SK-N-SH (cell line): ENCODE measurements at regions not wholly inside any gene's neighbourhood (a gene's known extent, or its start where the extent isn't known, plus 50 kb on each side); places are given as distances from the start of the nearest gene placed in this dataset.

Experiments used
- CTCF ChIA-PET: fragments of 300-600, 350-600 bp; formaldehyde crosslinking; extraction: SDS; loops from one replicate; lab custom pipeline; 2021; lab: Yijun Ruan, JAX
- POLR2A ChIA-PET: fragments of 350-600 bp; sonication (Branson Sonifier 250); formaldehyde crosslinking; extraction: SDS; loops from one replicate; lab custom pipeline; 2020; ENCODE audit warnings: antibody characterized with exemption, inconsistent platforms; lab: Yijun Ruan, JAX
- DNase-seq: peaks from one replicate; pipeline ENCODE4 v3.0.0; 2012
- H2AFZ ChIP-seq: fragments of 200-600 bp; sonication (generic); 2 replicates; pipeline ENCODE4 v1.8.1; 2016; ENCODE audit warnings: antibody characterized with exemption, mild to moderate bottlenecking, low read depth
- H3F3A ChIP-seq: fragments of 200-600 bp; sonication (generic); replicated peaks from 2 replicates; pipeline ENCODE3; 2016; ENCODE audit warnings: antibody characterized with exemption, mild to moderate bottlenecking; ENCODE audit not compliant: insufficient read depth
- H3K27ac ChIP-seq, 2 experiments: fragments of 200-500 bp in 1 of 2; fragments of 200-600 bp in 1 of 2; sonication (Bioruptor generic) in 1 of 2; sonication (generic), shearing (Covaris generic) in 1 of 2; 2 replicates each; pipeline versions ENCODE4 v1.5.1 to v1.6.1; 2014 to 2016; ENCODE audit warnings: low read depth in 2 of 2, inconsistent platforms in 1 of 2, low read length in 1 of 2, mild to moderate bottlenecking in 1 of 2, mixed read lengths in 1 of 2
- H3K27me3 ChIP-seq: fragments of 200-600 bp; sonication (generic), shearing (Covaris generic); 2 replicates; pipeline ENCODE4 v1.6.1; 2016; ENCODE audit warnings: mixed run types; ENCODE audit not compliant: insufficient read depth
- H3K36me3 ChIP-seq, 2 experiments: fragments of 200-500 bp in 1 of 2; fragments of 200-600 bp in 1 of 2; sonication (Bioruptor generic) in 1 of 2; sonication (generic) in 1 of 2; replicated peaks in 1 of 2; 2 replicates each; pipeline versions ENCODE3 to v1.5.1; 2014 to 2016; ENCODE audit warnings: low read length in 1 of 2, mild to moderate bottlenecking in 1 of 2; ENCODE audit not compliant: insufficient read depth in 2 of 2, control insufficient read depth in 1 of 2
- H3K4me1 ChIP-seq, 2 experiments: fragments of 200-500 bp in 1 of 2; fragments of 200-600 bp in 1 of 2; sonication (Bioruptor generic) in 1 of 2; sonication (generic), shearing (Covaris generic) in 1 of 2; 2 replicates each; pipeline versions ENCODE4 v1.5.1 to v1.6.1; 2014 to 2016; ENCODE audit warnings: low read depth in 1 of 2, low read length in 1 of 2, mixed run types in 1 of 2; ENCODE audit not compliant: insufficient read depth in 2 of 2, control insufficient read depth in 1 of 2
- H3K4me2 ChIP-seq: fragments of 200-600 bp; sonication (generic), shearing (Covaris generic); 2 replicates; pipeline ENCODE4 v1.6.1; 2017; ENCODE audit warnings: mixed run types
- H3K4me3 ChIP-seq, 2 experiments: fragments of 200-500 bp in 1 of 2; fragments of 200-600 bp in 1 of 2; sonication (Bioruptor generic) in 1 of 2; sonication (generic), shearing (Covaris generic) in 1 of 2; 2 replicates each; pipeline versions ENCODE4 v1.5.1 to v1.8.1; 2014 to 2016; ENCODE audit warnings: low read depth in 2 of 2, inconsistent platforms in 1 of 2, low read length in 1 of 2, mild to moderate bottlenecking in 1 of 2, mixed read lengths in 1 of 2, moderate library complexity in 1 of 2
- H3K79me2 ChIP-seq: fragments of 200-600 bp; sonication (generic); 2 replicates; pipeline ENCODE4 v1.8.1; 2017; ENCODE audit warnings: mild to moderate bottlenecking; ENCODE audit not compliant: insufficient read depth
- H3K9ac ChIP-seq: fragments of 200-600 bp; sonication (generic); 2 replicates; pipeline ENCODE4 v1.6.1; 2017; ENCODE audit warnings: mixed run types
- H3K9me2 ChIP-seq: fragments of 200-600 bp; sonication (generic); 2 replicates; pipeline ENCODE4 v1.6.1; 2017; ENCODE audit warnings: mixed run types
- H3K9me3 ChIP-seq: fragments of 200-600 bp; sonication (generic); 2 replicates; pipeline ENCODE4 v1.6.1; 2017; ENCODE audit warnings: mixed run types, mild to moderate bottlenecking, moderate library complexity
- H4K20me1 ChIP-seq: fragments of 200-600 bp; sonication (generic); 2 replicates; pipeline ENCODE4 v1.6.1; 2017; ENCODE audit warnings: mild to moderate bottlenecking, mixed run types; ENCODE audit not compliant: insufficient read depth
- CTCF ChIP-seq: fragments of 200-600 bp; sonication (generic); IDR thresholded peaks from 2 replicates; pipeline ENCODE4 v1.6.1; 2017; ENCODE audit warnings: antibody characterized with exemption, mild to moderate bottlenecking, moderate library complexity
- ELF1 ChIP-seq: IDR thresholded peaks from 2 replicates; pipeline ENCODE4 v1.4.0; 2012
- EP300 ChIP-seq, 2 experiments: IDR thresholded peaks; 2 replicates each; pipeline versions ENCODE4 v1.4.0 to v1.6.1; 2012; ENCODE audit warnings: borderline replicate concordance in 1 of 2, low read depth in 1 of 2, low read length in 1 of 2
- EZH2phosphoT487 ChIP-seq: fragments of 200-600 bp; sonication (generic); IDR thresholded peaks from 2 replicates; pipeline ENCODE4 v1.6.1; 2017; ENCODE audit warnings: low read depth, mixed run types, mild to moderate bottlenecking, antibody characterized with exemption, moderate library complexity, borderline replicate concordance
- GABPA ChIP-seq: IDR thresholded peaks from 2 replicates; pipeline ENCODE4 v1.4.0; 2012; ENCODE audit warnings: low read depth, mild to moderate bottlenecking
- JUND ChIP-seq: IDR thresholded peaks from 2 replicates; pipeline ENCODE4 v1.4.0; 2012
- MEF2A ChIP-seq: IDR thresholded peaks from 2 replicates; pipeline ENCODE4 v1.4.0; 2012; ENCODE audit warnings: low read depth, borderline replicate concordance
- NFIC ChIP-seq: IDR thresholded peaks from 2 replicates; pipeline ENCODE4 v1.4.0; 2012; ENCODE audit warnings: borderline replicate concordance
- NRF1 ChIP-seq: IDR thresholded peaks from 2 replicates; pipeline ENCODE4 v1.6.1; 2012; ENCODE audit warnings: low read depth, mild to moderate bottlenecking, low read length
- PBX3 ChIP-seq: IDR thresholded peaks from 2 replicates; pipeline ENCODE4; 2012
- RAD21 ChIP-seq: IDR thresholded peaks from 2 replicates; pipeline ENCODE4 v1.6.1; 2012; ENCODE audit warnings: mild to moderate bottlenecking, low read length
- RCOR1 ChIP-seq: fragments of 150-350 bp; IDR thresholded peaks from 2 replicates; pipeline ENCODE4 v1.6.1; 2017; ENCODE audit warnings: antibody characterized with exemption, low read length
- RFX5 ChIP-seq: IDR thresholded peaks from 2 replicates; pipeline ENCODE4 v1.6.1; 2012; ENCODE audit warnings: mild to moderate bottlenecking, improper control_type of control experiment, low read length
- RXRA ChIP-seq: IDR thresholded peaks from 2 replicates; pipeline ENCODE4 v1.4.0; 2012; ENCODE audit warnings: low read depth, mild to moderate bottlenecking, borderline replicate concordance
- SMC3 ChIP-seq: IDR thresholded peaks from 2 replicates; pipeline ENCODE4 v1.6.1; 2012; ENCODE audit warnings: low read depth, low read length, improper control_type of control experiment
- TAF1 ChIP-seq: IDR thresholded peaks from 2 replicates; pipeline ENCODE4 v1.6.1; 2012; ENCODE audit warnings: low read depth, mild to moderate bottlenecking, low read length, moderate library complexity, borderline replicate concordance
- TCF12 ChIP-seq: IDR thresholded peaks from 2 replicates; pipeline ENCODE4 v1.4.0; 2012
- TEAD4 ChIP-seq: IDR thresholded peaks from 2 replicates; pipeline ENCODE4 v1.4.0; 2012; ENCODE audit warnings: mild to moderate bottlenecking, borderline replicate concordance; ENCODE audit not compliant: insufficient read depth
- YY1 ChIP-seq: IDR thresholded peaks from 2 replicates; pipeline ENCODE4 v1.4.0; 2012; ENCODE audit warnings: low read depth, mild to moderate bottlenecking
- WGBS: methylation state at CpG from one replicate; pipeline ENCODE4 v1.1.6; 2017; ENCODE audit warnings: low lambda C conversion rate; 5-methylcytosine and 5-hydroxymethylcytosine counted together
- TF ChIP-seq, protein P1 (sequence below): IDR thresholded peaks from 2 replicates; pipeline ENCODE4 v1.4.0; 2012; ENCODE audit warnings: low read depth, borderline replicate concordance

DNA sequence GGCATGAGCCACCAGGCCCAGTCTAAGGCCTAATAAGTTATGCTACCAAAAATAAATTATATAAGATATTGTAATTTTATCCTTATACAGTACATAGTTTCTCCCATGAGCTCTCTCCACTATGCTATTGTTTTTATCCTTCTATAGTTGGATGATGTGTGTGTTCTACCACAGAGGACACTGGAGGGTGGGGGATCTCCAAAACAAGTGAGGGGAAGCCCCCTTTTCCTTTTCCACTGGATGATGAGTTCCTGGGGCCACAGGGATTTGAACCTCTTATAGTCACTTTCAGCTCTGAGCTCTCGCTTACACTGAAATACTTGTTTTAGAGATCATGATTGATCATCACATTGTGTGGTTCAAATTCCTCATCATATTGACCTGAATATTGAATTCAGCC, 77.6 kb upstream of the VAV3 start:
- H4K20me1 ChIP-seq = no peaks in the 10 kb centered on the region
- H3K79me2 ChIP-seq = no peaks in the 10 kb centered on the region
- CTCF ChIA-PET = interaction anchor here (1.0 kb wide), 1 partner anchor 260 kb away, joined by 3 read pairs; no protein-coding TSS in a partner anchor
- no peak overlapping the region for H3K4me2 ChIP-seq
- H3K36me3 ChIP-seq = no peaks in the 10 kb centered on the region
- H2AFZ ChIP-seq = no peak overlapping the region
- no peaks in the 10 kb centered on the region for H3K27me3 ChIP-seq
- no peak overlapping the region for H3K4me3 ChIP-seq
- no peak overlapping the region for H3K27ac ChIP-seq
- WGBS = 77% methylated on average over 1 of the region's 1 CpG
- peaks cover 0 to 8% of the 10 kb centered on the region in 2 experiments; a peak in 1 of 4 replicates for H3K4me1 ChIP-seq
- H3F3A ChIP-seq = no peaks in the 10 kb centered on the region
- POLR2A ChIA-PET = no interaction called here
- no peak overlapping the region for H3K9ac ChIP-seq
- TF ChIP-seq MEF2A (no peak), RXRA (no peak), PBX3 (no peak), EZH2phosphoT487 (no peak), YY1 (no peak), CTCF (no peak), GABPA (no peak), TEAD4 (no peak), TAF1 (no peak)
- TF ChIP-seq, protein P1, sequence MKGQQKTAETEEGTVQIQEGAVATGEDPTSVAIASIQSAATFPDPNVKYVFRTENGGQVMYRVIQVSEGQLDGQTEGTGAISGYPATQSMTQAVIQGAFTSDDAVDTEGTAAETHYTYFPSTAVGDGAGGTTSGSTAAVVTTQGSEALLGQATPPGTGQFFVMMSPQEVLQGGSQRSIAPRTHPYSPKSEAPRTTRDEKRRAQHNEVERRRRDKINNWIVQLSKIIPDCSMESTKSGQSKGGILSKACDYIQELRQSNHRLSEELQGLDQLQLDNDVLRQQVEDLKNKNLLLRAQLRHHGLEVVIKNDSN = no peak
- DNase-seq = no peak
- no peaks in the 10 kb centered on the region for H3K9me2 ChIP-seq
- H3K9me3 ChIP-seq = no peaks in the 10 kb centered on the region

GRCh38 chr1:108041360-108042142, 76.6 kb upstream of the VAV3 start:
- no peak for DNase-seq
- Histone ChIP-seq H3K9me3 (no peaks in the 10 kb centered on the region), H3K79me2 (no peaks in the 10 kb centered on the region), H3K27me3 (no peaks in the 10 kb centered on the region), H3K9me2 (no peaks in the 10 kb centered on the region), H3K4me1 (peaks cover 0 to 8% of the 10 kb centered on the region in 2 experiments; a peak in 1 of 4 replicates), H3K4me2 (no peak overlapping the region), H3K27ac (no peak overlapping the region; a peak in 1 of 4 replicates), H3K4me3 (no peak overlapping the region), H3K9ac (no peak overlapping the region), H3K36me3 (no peaks in the 10 kb centered on the region), H4K20me1 (no peaks in the 10 kb centered on the region), H3F3A (no peaks in the 10 kb centered on the region), H2AFZ (no peak overlapping the region)
- 49% methylated on average over 7 of the region's 7 CpGs for WGBS
- ChIA-PET POLR2A (no interaction called here), CTCF (no interaction called here)
- no peak for TF ChIP-seq ELF1
- TF ChIP-seq NRF1 = no peak
- TF ChIP-seq JUND = no peak
- TF ChIP-seq RAD21 = no peak
- TF ChIP-seq NFIC = no peak
- no peak for TF ChIP-seq YY1
- no peak for TF ChIP-seq TAF1
- TF ChIP-seq GABPA = no peak
- TF ChIP-seq SMC3 = no peak
- TF ChIP-seq RXRA = no peak
- TF ChIP-seq TCF12 = no peak
- TF ChIP-seq, protein P1 = no peak
- TF ChIP-seq PBX3 = no peak
- TF ChIP-seq EP300 (IDR thresholded peaks at IDR 0.05; ENCODE audit: borderline replicate concordance in 1 of 2, low read depth in 1 of 2, low read length in 1 of 2) = no peak
- no peak for TF ChIP-seq RFX5
- TF ChIP-seq RCOR1 = no peak
